ENCODE measurements at regions not wholly inside any gene's neighbourhood (a gene's known extent, or its start where the extent isn't known, plus 50 kb on each side); places are given as distances from the start of the nearest gene placed in this dataset.

DNA sequence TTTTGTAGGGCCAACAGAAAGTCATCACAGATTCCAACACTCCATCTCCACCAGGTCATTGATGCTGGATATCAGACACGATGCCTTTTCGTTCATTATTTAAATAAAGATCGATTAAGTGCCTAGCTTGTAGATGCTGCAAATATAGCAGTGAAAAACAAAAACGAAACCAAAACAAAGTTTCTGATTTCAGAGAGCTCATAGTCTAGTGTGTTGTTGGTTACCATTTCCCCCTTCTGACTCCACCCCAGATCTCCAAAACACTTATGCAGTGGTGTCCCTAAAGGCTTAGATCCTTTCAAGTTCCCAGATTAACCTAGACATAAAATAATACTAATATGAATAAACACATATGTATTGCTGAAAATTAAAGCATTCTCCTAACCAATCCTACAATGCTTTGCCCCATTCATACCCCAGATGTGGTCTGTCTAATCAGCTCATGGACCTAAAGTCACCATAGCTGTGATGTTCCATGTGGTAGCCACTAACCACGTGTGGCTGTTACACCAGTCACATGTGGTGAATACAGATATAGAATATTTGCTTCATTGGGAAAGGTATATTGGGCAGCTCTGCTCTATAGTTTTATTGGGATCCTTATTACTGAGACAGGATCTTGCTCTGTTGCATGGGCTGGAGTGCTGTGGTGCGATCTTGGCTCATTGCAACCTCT lies 787.2 kb downstream of the TDRD15 start:
- DNase-seq: no peak

DNA sequence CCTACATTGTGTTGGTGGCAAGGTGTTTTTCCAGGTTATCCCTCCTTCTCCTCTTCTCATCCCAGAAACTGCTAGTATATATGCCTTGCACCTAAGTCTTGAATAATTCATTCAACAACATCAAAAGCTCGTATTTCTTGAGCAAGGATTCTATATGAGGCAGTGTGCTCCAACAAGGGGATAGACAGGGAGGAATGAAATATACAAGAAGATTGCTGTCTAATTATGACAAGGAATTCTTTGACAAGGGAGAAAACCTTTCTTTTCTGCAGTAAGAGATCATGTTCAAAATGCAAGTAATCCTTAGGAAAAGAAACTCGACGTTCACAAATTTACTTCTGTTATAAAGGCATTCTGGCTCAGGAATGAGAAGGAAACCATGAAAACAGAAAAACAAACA lies 788.6 kb downstream of the TDRD15 start:
- DNase-seq: no peak

DNA sequence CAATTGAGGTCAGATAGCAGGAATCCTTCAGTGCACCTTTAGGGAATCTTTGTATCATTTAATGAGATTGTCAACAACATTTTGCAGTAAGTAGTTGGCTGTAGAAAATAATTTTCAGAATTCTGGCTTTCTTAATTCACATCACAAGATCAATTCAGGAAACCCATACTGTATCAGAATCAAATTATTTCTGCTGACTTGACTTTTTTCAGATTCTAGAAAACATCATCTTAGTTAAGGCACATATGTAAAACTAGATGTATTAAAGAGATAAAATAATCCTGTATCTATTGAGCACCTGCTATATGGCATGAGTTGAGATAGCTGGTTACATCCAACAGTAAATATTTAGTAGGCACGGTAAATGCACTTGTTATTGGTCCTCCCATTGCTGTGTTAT lies 791.4 kb downstream of the TDRD15 start:
- no peak for DNase-seq

DNA sequence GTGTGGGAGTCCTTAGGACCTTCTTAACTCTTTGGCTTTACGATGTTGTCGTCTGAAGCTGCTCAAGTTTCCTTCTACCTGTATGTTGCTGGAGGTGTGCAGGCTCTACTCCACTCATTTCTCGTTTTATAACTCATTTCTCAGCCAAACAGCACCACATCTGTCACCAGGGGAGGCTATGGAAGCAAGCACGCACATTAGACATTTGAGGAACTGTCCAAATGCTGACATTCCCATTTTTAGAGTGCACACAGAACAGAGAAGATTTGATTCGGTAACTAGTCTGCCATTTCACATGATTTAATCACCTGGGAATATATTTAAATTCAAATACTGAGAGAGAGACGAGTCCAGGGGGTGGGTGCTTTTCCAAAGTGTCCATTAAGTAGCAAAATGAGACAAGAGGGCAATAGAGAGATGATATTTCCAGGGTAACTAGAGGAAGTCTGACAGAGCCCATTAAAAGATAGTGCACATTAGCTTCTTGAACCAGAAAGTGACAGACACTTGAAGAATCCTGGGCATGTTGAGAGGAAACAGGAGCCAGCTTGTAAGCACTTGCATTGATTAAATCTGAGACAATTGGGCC lies 793.3 kb downstream of the TDRD15 start:
- DNase-seq: no peak

DNA sequence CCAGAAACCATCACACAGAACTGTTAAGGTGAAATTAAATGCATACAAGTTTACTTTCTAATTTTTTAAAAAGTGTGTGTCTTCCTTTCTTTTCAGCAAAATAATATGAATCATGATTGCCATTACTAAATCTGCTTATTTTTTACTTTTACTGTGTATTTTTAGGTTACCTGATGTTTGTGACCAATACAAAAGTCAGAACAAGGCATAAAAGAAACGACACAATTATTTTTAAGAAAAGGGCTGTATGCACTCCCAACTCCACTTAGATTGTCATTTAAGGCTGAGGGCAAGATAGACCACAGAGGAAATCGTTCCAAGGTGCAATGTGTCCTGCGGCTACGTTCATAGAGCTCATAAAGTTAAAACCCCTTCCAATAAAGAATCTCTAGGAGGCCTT lies 797.0 kb downstream of the TDRD15 start:
- DNase-seq: no peak

DNA sequence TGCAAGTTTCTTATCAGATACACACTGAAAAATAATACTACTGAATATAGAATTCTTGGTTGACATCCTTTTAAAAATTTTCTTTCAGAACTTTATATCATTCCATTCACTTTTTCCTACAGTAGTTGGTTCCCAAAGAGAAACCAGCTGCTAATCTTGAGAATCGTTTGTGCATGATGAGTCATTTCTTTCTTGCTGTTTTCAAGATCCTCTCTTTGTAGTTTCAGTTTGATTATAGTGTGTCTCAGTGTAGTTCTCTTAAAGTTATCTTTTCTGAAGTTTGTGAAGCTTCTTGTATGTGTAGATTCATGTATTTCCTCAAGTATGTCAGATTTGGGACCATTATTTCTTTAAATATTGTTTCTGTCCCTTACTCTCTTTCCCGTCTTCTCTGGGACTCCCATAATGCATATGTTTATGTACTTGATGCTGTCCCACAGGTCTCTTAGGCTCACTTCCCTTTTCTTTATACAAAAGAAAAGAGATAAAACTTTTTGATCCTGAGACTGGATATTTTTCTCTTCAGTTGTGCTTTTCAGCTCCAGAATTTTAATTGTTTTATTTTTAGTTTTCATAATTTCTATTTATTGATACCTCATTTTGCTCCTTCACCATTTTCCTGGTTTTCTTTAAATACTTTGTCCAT lies 801.0 kb downstream of the TDRD15 start:
- no peak for DNase-seq

DNA sequence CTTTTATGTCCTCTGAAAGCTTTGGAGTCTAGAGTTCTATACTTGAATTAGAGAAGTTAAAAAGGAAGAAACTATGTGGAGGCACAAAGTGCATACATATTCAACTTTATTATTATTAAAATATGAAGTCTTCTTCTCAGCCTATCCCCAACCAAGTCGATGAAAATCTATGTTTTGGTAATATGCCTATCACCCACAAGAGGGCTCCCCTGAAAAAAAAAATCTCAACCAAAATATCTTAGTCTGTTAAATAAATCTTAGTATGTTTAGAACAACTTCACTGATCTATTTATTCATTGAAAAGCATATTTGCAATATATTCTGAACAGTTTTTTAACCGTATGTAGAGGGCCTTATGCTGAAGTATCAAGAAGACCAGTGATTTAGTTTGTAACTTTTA lies 804.5 kb downstream of the TDRD15 start:
- DNase-seq: no peak

DNA sequence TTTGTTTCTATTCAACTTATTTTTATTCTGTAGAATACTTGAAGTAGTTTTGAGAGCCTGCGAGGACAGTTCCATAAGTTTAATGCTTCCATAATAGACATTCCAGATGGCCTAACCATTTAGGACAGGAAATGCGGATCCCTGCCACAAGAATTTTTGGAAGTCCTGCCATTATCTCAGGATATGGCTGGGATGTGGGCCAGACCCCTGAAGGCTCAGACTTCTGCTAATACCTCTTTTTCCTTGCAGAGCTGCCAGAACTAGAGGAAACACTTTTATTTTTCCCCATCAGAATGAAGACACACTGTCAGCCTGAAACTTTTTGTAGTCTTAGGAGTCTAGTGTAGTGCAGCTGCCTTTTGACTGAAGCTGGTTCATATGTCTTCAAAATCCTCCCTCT lies 806.5 kb downstream of the TDRD15 start:
- no peak for DNase-seq

DNA sequence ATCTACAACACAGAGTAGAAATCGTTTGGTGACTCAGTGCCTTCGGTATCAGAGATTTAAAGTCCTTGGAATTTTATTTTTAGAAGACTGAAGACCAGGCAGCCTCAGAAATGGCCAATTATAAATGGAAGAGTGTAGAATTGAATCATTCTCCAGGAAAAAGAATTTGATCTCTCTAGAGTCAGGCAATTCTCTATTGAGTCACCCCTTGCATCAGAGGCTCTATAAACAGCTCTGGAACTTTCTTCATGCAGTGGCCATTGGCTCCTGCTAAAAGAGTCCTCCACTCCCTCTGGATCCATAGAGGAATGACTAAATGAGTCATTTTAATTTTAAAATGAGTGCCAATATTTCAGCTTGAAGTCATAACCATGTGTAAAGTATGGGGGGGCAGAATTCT lies 816.2 kb downstream of the TDRD15 start:
- no peak for DNase-seq

DNA sequence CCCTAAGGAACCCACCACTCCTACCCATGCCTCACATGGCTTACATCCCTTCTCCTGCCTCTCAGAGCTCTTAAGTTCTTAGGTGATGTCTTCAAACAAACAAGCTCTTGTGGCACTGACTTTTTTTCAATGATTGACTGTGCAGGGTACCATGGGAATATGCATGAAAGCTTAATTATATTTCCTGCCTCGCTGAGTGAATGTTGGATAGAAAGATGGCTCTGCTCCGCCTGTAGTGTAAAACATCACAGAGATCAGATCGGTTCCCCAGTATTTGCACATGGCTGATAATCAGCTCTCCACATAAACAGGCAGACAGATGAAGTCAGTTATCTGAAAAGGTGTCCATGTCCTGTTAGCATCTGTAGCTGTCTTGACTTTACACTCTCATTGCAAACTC lies 820.8 kb downstream of the TDRD15 start:
- no peak for DNase-seq

DNA sequence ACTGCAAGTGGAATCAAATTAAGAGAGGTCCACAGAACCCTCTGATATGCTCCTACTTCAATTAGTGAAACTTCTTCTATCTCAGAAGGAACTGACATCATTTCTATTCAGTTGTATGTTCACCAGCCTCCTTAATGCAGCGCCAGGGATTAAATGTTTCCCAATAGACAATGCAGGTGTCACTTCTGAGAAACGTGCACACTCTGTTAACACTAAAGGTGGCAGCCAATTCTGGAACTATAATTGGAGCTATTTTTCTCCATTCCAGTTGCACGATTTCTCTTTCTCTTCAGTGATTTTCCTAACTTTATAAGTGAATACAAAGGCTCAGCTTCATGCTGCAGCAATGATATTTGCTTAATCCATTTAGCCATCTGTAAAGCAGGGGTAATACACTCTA lies 821.9 kb downstream of the TDRD15 start:
- no peak for DNase-seq

DNA sequence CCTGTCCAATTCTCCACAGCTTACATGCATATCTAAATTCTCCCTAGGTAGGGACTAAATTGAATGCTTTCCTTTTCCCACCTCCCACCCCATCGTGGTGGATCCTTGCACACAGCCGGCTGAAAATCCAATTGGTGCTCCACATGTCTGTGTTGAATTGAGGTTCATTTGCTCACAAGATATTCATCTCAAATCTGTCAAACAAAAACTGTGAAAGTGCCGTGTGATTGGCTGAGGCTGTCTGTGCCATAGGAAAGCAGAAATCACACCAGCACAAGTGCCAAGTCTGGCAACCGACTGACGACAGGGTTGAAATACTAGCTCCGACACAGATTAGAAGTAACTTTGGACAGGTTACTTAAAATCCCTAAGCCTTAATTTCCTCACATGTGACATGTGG lies 823.3 kb downstream of the TDRD15 start:
- DNase-seq: no peak

DNA sequence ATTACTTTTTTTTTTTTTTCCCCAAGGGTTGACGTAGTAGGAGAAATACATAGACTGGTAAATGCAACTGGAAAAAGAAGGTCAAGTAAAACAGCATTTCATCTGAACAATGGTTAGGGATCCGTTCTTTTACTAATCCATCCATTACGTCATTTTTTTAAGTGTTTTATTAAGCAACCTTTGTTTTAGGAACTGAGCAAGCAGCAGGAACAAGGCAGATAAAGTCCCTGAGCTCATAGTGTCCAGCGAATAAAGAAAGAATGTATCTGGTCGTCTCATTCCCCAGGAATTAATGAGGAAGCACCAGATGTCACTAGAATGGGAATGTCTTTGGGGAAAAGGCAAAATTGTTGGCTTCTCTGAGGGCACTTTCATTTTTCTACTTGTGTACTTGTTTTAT lies 842.4 kb downstream of the TDRD15 start:
- DNase-seq: no peak

DNA sequence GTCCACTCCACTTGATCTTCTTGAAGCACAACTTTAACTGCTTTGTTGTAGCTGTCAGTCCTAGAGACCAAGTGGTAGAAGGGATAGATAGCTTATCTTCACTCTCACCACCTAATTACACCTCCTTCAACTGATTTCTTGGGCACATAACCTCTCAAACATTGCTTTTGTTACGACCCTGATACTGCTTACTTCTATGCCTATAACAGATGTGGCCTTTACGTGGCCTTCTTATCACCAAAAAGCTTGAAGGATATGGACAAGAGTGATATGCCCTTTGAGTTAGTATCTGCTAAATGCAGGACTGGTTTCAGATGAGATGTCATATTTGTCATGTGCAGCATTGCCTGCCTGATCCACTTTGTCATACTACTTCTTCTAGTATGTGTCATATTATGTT lies 847.2 kb downstream of the TDRD15 start:
- DNase-seq: no peak

DNA sequence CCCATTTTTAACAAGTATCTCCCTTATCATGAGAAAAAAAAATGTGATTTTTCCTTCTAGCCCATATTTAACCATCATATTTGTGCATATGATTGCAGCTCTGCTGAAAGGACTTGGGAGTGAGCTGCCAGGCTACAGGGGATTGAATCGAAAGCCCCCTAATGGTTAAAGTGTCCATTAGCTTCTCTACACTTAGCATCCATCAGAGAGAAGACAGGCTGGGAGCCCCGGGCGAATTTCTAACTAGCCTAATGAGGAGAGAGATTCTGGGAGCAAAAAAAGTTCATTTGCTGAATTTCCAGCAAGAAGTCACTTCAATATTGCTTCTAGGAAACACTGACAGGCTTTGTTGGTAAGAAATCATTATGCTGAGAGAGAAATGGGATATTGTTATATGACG lies 848.8 kb downstream of the TDRD15 start:
- DNase-seq: no peak

DNA sequence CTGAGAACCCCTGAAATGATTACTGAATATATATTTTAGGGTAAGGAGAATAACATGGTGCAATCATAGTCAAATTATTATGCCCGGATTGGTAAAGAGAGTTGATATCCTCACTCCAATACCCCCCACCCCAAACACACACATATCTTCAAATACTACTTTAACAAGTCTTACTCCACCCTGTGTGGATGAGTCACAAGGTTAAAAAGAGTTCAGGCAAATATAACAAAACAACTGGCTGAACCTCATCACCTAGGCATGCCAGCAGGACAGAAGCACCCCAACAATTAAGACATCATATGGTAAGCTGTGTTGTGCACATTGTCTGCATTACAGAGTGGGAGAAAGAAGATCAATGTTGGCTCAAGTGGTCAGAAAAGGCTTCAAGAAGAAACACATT lies 857.4 kb downstream of the TDRD15 start:
- no peak for DNase-seq

DNA sequence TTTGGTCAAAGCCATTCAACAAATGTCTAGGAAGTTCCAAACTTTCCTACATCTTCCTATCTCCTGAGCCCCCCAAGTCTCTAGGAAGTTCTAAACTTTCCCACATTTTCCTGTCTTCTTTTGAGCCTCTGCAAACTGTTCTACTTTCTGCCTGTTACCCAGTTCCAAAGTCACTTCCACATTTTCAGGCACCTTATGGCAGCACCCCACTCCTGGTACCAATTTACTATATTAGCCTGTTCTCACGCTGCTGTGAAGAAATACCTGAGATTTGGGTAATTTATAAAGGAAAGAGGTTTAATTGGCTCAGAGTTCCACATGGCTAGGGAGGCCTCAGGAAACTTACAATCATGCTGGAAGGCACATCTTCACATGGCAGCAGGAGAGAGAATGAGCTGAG lies 869.2 kb downstream of the TDRD15 start:
- no peak for DNase-seq

DNA sequence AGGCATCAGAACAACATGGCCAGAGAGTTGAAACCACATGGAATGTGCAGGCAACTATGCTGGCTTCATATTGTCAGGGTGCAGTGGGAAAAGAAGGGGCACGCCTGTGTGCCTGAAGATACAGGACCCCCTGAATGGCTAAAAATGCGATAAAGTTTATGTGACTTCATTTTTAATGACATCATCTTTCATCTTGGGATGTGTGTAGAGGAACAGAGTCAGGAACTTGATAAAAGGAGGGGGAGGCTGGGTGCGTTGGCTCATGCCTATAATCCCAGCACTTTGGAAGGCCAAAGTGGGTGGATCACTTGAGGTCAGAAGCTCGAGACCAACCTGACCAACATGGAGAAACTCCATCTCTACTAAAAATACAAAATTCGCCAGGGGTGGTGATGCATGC lies 872.6 kb downstream of the TDRD15 start:
- DNase-seq: no peak

DNA sequence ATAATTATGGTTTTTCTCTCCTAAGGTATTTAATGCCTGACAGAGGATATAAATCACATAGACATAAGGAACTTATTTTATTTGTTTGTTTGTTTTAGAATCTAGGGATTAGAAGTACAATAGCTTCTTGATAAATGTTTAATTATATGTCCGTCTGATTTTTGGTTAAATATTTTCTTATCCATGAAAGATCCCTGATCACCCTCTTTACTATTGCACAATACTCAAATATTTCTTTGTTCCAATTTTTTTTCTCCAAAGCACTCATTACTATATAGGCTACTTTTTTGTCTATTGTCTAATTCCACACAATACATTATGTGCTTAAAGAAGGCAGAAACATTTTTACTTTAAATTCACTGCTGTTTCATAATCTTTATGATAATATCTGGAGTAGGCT lies 875.8 kb downstream of the TDRD15 start:
- no peak for DNase-seq

DNA sequence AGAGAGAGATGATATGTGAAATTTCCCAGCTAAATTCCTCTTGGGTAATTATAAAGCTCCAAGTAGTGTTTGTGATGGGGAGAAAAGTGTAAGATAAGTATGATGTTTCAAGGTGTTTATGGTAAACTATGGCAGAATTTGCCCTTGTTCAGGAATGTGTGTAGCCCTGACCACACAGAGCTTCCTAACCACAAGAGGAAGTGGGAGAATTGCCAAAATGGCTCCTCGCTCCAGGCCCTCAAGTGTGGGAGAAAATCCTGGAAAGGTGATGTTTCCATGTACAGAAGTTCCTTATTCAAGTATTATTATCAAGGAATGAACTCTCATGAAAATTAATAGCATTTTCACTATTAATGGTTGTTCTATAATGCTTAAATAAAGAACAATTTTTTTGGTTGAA lies 878.3 kb downstream of the TDRD15 start:
- DNase-seq: no peak

DNA sequence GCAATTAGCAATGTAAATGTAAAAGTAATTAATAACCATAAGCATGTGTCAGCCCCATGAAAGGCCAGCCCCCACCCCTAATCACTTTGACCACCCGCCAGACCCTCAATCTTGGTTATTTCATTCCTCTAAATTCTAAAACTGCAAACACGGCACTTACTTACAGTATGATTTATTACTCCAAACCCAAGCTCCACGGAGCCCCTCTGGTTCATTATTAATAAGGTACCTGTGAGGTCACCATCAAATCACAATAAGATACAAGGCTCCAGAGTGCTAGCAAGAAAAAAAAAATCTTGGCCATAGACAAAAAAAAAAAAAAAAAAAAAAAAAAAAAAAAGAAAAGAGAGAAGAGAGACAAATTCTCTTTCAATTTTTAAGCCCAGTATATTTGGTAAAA lies 879.5 kb downstream of the TDRD15 start:
- DNase-seq: no peak

DNA sequence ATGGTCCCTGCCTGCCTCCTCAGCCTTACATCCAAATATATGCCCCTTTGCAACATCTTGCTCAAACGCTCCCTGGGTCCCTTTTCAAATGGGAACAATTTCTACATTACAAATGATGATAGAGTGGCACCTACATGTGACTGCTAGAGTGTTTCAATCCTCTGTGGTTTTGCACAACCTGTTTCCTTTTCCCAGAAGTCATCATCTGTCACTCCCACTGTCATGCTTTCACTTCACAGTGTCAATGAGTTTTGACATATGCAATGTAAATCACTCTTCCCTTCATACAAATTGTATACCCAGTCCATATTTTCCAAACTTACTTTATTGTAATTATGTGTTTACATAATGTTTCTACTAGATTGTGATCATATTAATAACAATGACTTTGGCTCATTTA lies 887.3 kb downstream of the TDRD15 start:
- DNase-seq: no peak

DNA sequence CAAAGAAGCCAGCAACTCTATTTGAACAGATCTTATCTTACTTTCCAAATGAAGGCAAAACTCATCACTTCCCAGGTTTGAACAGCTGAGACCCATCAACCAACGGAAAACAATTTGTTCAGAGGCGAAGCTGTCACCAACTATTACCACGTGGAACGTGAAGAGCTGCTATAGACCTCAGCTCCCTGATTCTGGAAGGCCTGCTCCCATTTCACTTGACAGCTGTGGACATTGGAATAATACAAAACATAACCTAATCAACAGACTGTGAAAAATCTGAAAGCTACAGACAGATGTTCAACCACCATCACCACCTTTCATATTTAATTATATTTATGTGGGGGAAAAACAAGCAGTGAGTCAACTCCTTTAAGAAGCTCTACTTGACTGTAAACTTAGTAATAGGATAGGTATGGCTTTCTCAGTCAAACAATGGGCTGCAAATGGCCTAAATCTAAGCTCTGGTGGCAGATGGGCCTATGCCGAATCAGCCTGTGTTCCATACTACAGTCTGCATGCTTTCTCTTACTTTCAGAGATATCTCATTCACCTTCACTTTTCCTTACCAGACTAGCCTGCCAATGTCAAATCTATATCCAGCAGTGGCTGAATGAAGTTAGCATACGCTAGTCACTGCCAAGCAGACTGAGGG lies 896.4 kb downstream of the TDRD15 start:
- DNase-seq: no peak

DNA sequence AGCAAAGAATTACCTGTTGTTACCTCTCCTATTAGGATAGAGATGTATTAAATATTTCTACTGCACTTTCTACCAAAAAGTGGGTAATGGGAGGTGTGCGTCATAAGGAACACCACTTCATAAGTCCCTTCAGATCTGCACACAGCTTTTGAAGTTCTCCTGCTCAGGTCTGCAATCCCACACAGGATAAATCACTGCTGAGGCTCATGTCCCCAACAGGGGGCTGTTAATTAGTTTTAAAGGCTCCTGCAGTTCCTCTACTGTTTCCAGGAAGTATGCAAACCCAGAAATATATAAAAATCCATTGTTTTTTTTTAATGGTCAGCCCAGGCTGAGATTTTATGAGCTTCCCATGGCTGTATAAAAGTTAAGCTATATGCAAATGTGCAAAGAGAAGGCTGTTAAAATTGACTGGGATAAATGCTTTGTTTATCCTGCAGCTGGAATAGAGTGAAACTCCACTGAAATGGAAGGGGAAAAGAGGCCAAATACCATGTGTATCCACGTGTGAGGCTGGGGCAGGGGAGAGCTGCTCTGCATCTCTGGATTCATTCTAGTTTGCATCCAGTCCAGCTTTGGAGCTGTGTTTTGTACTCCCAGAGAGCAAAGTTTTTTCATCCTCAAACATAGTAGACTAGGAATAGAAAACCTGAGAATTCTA lies 903.7 kb downstream of the TDRD15 start:
- DNase-seq: no peak
